CD14-positive monocyte (primary cell): ENCODE measurements at regions not wholly inside any gene's neighbourhood (a gene's known extent, or its start where the extent isn't known, plus 50 kb on each side); places are given as distances from the start of the nearest gene placed in this dataset.

Experiments
- DNase-seq, 3 donors: peaks; one replicate each; pipeline ENCODE4 v3.0.0-alpha.2; 2011 to 2022
- H2AFZ ChIP-seq: 2 replicates; pipeline ENCODE4 v1.6.0; 2012; ENCODE audit warnings: mild to moderate bottlenecking, low read depth, low read length, inconsistent platforms; ENCODE audit not compliant: insufficient read depth, poor library complexity, severe bottlenecking
- H3K27ac ChIP-seq, 2 donors: 1 replicate in 1 of 2; 2 replicates in 1 of 2; pipeline ENCODE4 v1.5.1; 2012 to 2013; ENCODE audit warnings: low read length in 2 of 2, control low read depth in 1 of 2, inconsistent platforms in 1 of 2, low read depth in 1 of 2, mild to moderate bottlenecking in 1 of 2
- H3K27me3 ChIP-seq, 2 donors: one replicate each; pipeline versions ENCODE4 v1.6.0 to v1.6.1; 2011 to 2013; ENCODE audit warnings: low read length in 2 of 2; ENCODE audit not compliant: control insufficient read depth in 2 of 2, insufficient read depth in 2 of 2
- H3K36me3 ChIP-seq, 2 donors: replicated peaks in 1 of 2; 1 replicate in 1 of 2; 2 replicates in 1 of 2; pipeline versions ENCODE4 v1.5.1 to v1.6.1; 2012 to 2013; ENCODE audit warnings: low read length in 2 of 2, control low read depth in 1 of 2, inconsistent platforms in 1 of 2, mild to moderate bottlenecking in 1 of 2; ENCODE audit not compliant: insufficient read depth in 2 of 2, control insufficient read depth in 1 of 2
- H3K4me1 ChIP-seq, 2 donors: 1 replicate in 1 of 2; 2 replicates in 1 of 2; pipeline versions ENCODE4 v1.5.1 to v1.6.1; 2012 to 2013; ENCODE audit warnings: low read length in 2 of 2, control low read depth in 1 of 2, inconsistent platforms in 1 of 2, mild to moderate bottlenecking in 1 of 2, moderate library complexity in 1 of 2; ENCODE audit not compliant: insufficient read depth in 2 of 2, control insufficient read depth in 1 of 2
- H3K4me2 ChIP-seq: replicated peaks from 2 replicates; pipeline ENCODE3; 2012; ENCODE audit warnings: low read length, moderate library complexity, mild to moderate bottlenecking; ENCODE audit not compliant: poor library complexity, severe bottlenecking; ENCODE audit errors: extremely low read depth
- H3K4me3 ChIP-seq, 3 experiments: fragments of 200-600 bp in 1 of 3; sonication (generic) in 1 of 3; replicated peaks in 1 of 3; 1 replicate in 2 of 3; 2 replicates in 1 of 3; pipeline ENCODE4 v1.5.1; 2011 to 2013; ENCODE audit warnings: low read length in 3 of 3, mild to moderate bottlenecking in 3 of 3, control low read depth in 2 of 3, low read depth in 2 of 3, inconsistent platforms in 1 of 3, moderate library complexity in 1 of 3
- H3K79me2 ChIP-seq: 2 replicates; pipeline ENCODE4 v1.6.0; 2012; ENCODE audit warnings: mild to moderate bottlenecking, control low read depth, inconsistent platforms, low read length, moderate library complexity; ENCODE audit not compliant: insufficient read depth
- H3K9ac ChIP-seq: 2 replicates; pipeline ENCODE4 v1.6.0; 2017; ENCODE audit warnings: low read length, mild to moderate bottlenecking; ENCODE audit not compliant: insufficient read depth, poor library complexity, severe bottlenecking
- H3K9me3 ChIP-seq, 2 donors: replicated peaks in 1 of 2; 1 replicate in 1 of 2; 2 replicates in 1 of 2; pipeline versions ENCODE4 v1.5.1 to v1.6.1; 2012 to 2013; ENCODE audit warnings: low read length in 2 of 2, control low read depth in 1 of 2; ENCODE audit not compliant: control insufficient read depth in 1 of 2, insufficient read depth in 1 of 2
- H4K20me1 ChIP-seq: 2 replicates; pipeline ENCODE4 v1.6.0; 2012; ENCODE audit warnings: mild to moderate bottlenecking, low read length, control low read depth, moderate library complexity; ENCODE audit not compliant: insufficient read depth
- H3K27ac Mint-ChIP-seq, 7 donors: one replicate each; pipeline ENCODE4 v1.8.0; 2020; ENCODE audit warnings: mild to moderate bottlenecking in 7 of 7, mixed read lengths in 7 of 7, moderate library complexity in 6 of 7, inconsistent platforms in 2 of 7
- H3K27me3 Mint-ChIP-seq, 3 donors: one replicate each; pipeline ENCODE4 v1.8.0; 2021 to 2022; ENCODE audit warnings: low read depth in 3 of 3, mild to moderate bottlenecking in 3 of 3, mixed read lengths in 3 of 3, moderate library complexity in 3 of 3, inconsistent platforms in 1 of 3
- H3K36me3 Mint-ChIP-seq, 2 donors: one replicate each; pipeline ENCODE4 v1.8.0; 2020; ENCODE audit warnings: mixed read lengths in 2 of 2, inconsistent platforms in 1 of 2, mild to moderate bottlenecking in 1 of 2
- H3K4me1 Mint-ChIP-seq: one replicate; pipeline ENCODE4 v1.8.0; 2020; ENCODE audit warnings: mild to moderate bottlenecking, mixed read lengths
- H3K4me3 Mint-ChIP-seq, 2 donors: one replicate each; pipeline ENCODE4 v1.8.0; 2020; ENCODE audit warnings: mild to moderate bottlenecking in 2 of 2, mixed read lengths in 2 of 2, moderate library complexity in 1 of 2
- H3K9me3 Mint-ChIP-seq, 7 donors: one replicate each; pipeline ENCODE4 v1.8.0; 2020 to 2022; ENCODE audit warnings: mixed read lengths in 7 of 7, mild to moderate bottlenecking in 6 of 7, moderate library complexity in 6 of 7, inconsistent platforms in 2 of 7
- CTCF ChIP-seq: fragments of 200-600 bp; IDR thresholded peaks from one replicate; pipeline ENCODE4 v1.8.0; 2022; ENCODE audit warnings: antibody characterized with exemption, mild to moderate bottlenecking
- WGBS: methylation state at CpG from one replicate; pipeline ENCODE4 v1.1.5; 2013; ENCODE audit warnings: missing lambda C conversion rate; ENCODE audit not compliant: insufficient coverage; 5-methylcytosine and 5-hydroxymethylcytosine counted together
- intact Hi-C, 2 donors: fragments of 100-400 bp; cut with micrococcal nuclease; formaldehyde crosslinking; loops; one replicate each; pipeline versions ENCODE4 v1.15.0 to v1.15.1; 2023

GRCh38 chr18:64330161-64330560 lies 181.3 kb upstream of the LINC00305 start:
- H3K9ac ChIP-seq: no peak overlapping the region
- DNase-seq: no peak
- H3K9me3 Mint-ChIP-seq: peaks cover 0 to 2% (median 0%) of the 10 kb centered on the region in 7 donors
- H3K9me3 ChIP-seq: no peaks in the 10 kb centered on the region
- no peak overlapping the region for H2AFZ ChIP-seq
- no peak overlapping the region for H3K4me3 Mint-ChIP-seq
- H3K4me3 ChIP-seq: no peak overlapping the region
- H3K4me1 Mint-ChIP-seq: no peaks in the 10 kb centered on the region
- no peaks in the 10 kb centered on the region for H3K4me1 ChIP-seq
- H3K79me2 ChIP-seq: no peaks in the 10 kb centered on the region
- no peak overlapping the region for H3K4me2 ChIP-seq
- no peaks in the 10 kb centered on the region for H3K36me3 ChIP-seq
- H3K27me3 ChIP-seq: no peaks in the 10 kb centered on the region
- no peaks in the 10 kb centered on the region for H4K20me1 ChIP-seq
- intact Hi-C loops: no loop called here
- H3K27ac ChIP-seq: no peak overlapping the region
- no peak overlapping the region for H3K27ac Mint-ChIP-seq
- no peaks in the 10 kb centered on the region for H3K36me3 Mint-ChIP-seq
- TF ChIP-seq CTCF: no peak
- WGBS: no CpG with 5 or more reads among the region's 4 CpGs
- peaks cover 0 to 2% (median 0%) of the 10 kb centered on the region in 3 donors for H3K27me3 Mint-ChIP-seq

GRCh38 chr18:64322189-64322588 lies 173.3 kb upstream of the LINC00305 start:
- Histone ChIP-seq H3K9me3 (peaks cover under 1 to 3% of the 10 kb centered on the region in 2 donors), H2AFZ (no peak overlapping the region), H3K4me1 (no peaks in the 10 kb centered on the region), H3K36me3 (no peaks in the 10 kb centered on the region), H3K27me3 (no peaks in the 10 kb centered on the region), H3K79me2 (no peaks in the 10 kb centered on the region), H3K9ac (no peak overlapping the region), H3K27ac (no peak overlapping the region), H4K20me1 (no peaks in the 10 kb centered on the region), H3K4me3 (no peak overlapping the region), H3K4me2 (no peak overlapping the region)
- H3K27ac Mint-ChIP-seq: no peak overlapping the region
- no peak for DNase-seq
- H3K4me1 Mint-ChIP-seq: no peaks in the 10 kb centered on the region
- no peaks in the 10 kb centered on the region for H3K27me3 Mint-ChIP-seq
- no peak overlapping the region for H3K4me3 Mint-ChIP-seq
- TF ChIP-seq CTCF: no peak
- H3K9me3 Mint-ChIP-seq: peaks cover 0 to 11% (median 5%) of the 10 kb centered on the region in 7 donors
- H3K36me3 Mint-ChIP-seq: no peaks in the 10 kb centered on the region
- 100% methylated on average over 1 of the region's 1 CpG for WGBS
- intact Hi-C loops: no loop called here
